ENCODE measurements at regions not wholly inside any gene's neighbourhood (a gene's known extent, or its start where the extent isn't known, plus 50 kb on each side); places are given as distances from the start of the nearest gene placed in this dataset.

DNA sequence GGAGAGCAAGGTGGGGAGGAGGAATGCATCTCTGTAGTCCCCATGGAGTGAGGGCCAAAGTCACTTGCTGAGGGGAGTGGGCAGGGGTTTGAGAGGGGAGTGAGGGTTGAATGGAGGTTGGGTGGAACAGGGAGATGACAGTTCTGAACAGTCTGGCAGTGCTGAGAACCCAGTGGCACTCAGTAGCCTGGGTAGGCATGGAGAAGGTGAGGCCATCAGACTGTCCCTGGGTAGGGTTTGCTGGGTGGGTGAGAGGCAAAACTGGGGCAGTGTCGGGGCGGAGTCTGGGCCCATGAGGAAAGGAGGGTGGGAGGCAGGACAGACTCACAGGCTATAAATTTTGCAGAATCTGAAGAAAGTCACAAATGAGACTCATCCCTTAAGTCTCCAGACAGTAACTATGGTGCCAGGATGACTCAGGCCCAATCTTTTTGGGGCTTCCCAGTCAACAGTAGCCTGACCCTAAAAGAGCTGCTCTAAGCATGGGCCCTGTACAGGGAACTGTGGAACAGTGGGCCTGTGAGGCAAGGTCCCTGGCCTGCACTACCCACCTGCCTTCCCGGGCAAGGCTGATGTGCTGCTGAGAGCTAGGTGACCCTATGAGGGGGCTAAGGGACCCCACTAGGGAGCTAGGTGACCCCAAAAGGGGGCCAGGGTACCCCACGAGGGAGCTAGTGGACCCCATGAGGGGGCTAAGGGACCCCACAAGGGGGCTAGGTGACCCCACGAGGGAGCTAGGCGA, 51.0 kb upstream of the DMRTB1 start:
- TF ChIP-seq, protein P1, sequence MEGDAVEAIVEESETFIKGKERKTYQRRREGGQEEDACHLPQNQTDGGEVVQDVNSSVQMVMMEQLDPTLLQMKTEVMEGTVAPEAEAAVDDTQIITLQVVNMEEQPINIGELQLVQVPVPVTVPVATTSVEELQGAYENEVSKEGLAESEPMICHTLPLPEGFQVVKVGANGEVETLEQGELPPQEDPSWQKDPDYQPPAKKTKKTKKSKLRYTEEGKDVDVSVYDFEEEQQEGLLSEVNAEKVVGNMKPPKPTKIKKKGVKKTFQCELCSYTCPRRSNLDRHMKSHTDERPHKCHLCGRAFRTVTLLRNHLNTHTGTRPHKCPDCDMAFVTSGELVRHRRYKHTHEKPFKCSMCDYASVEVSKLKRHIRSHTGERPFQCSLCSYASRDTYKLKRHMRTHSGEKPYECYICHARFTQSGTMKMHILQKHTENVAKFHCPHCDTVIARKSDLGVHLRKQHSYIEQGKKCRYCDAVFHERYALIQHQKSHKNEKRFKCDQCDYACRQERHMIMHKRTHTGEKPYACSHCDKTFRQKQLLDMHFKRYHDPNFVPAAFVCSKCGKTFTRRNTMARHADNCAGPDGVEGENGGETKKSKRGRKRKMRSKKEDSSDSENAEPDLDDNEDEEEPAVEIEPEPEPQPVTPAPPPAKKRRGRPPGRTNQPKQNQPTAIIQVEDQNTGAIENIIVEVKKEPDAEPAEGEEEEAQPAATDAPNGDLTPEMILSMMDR (IDR thresholded peaks at IDR 0.05), result no peak
- no peak for TF ChIP-seq POLR2A (IDR thresholded peaks at IDR 0.05)

Data from adrenal gland (tissue), 5 donors.